ENCODE measurements at regions not wholly inside any gene's neighbourhood (a gene's known extent, or its start where the extent isn't known, plus 50 kb on each side); places are given as distances from the start of the nearest gene placed in this dataset.

DNA sequence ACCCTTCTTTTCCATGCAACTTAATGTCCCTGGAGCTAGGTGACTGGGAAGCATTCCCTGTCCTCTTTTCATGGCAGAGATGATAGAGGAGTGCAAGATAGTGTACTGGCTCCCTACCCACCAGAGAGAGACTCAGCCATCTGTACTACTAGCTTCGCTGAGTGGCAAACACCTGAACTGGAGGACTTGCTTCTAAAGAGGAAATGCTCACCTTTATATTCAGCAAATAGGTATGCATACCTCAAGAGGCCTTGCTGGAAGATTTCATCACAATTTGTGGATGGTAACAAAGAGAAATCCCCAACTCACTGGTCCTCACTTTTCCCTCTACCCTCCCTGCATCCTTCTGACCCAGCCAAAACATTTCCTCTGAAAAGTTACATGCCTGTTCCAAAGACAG is 124.1 kb downstream of the FOXA2 start:
- no peak for TF ChIP-seq POLR2A (IDR thresholded peaks at IDR 0.05)
- TF ChIP-seq, protein P1, sequence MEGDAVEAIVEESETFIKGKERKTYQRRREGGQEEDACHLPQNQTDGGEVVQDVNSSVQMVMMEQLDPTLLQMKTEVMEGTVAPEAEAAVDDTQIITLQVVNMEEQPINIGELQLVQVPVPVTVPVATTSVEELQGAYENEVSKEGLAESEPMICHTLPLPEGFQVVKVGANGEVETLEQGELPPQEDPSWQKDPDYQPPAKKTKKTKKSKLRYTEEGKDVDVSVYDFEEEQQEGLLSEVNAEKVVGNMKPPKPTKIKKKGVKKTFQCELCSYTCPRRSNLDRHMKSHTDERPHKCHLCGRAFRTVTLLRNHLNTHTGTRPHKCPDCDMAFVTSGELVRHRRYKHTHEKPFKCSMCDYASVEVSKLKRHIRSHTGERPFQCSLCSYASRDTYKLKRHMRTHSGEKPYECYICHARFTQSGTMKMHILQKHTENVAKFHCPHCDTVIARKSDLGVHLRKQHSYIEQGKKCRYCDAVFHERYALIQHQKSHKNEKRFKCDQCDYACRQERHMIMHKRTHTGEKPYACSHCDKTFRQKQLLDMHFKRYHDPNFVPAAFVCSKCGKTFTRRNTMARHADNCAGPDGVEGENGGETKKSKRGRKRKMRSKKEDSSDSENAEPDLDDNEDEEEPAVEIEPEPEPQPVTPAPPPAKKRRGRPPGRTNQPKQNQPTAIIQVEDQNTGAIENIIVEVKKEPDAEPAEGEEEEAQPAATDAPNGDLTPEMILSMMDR (IDR thresholded peaks at IDR 0.05) = no peak
